ENCODE measurements at regions not wholly inside any gene's neighbourhood (a gene's known extent, or its start where the extent isn't known, plus 50 kb on each side); places are given as distances from the start of the nearest gene placed in this dataset.

DNA sequence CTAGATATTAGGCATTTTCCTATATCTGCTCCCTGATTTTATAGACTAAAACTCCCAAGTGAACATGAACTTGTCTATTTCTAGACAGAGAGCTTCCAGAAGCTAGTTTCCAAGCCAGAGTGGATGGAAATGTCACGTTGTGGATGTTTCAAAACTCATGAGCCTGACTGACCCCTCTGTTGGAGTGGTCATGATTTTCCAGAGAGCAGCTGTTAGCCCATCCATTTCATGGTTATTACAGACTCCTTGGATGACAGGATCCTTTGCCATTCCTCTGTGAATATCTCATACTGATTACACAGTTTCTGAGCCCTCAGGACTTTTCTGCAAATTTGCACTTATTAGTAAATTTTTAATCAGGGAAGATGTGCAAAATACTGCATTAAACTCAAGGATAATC lies 76.8 kb upstream of the ATF3 start:
- no peaks in the 10 kb centered on the region for H3K9me3 ChIP-seq (ENCODE audit: low read length)
- H3K36me3 ChIP-seq (ENCODE audit: low read depth, low read length), result no peaks in the 10 kb centered on the region
- no peaks in the 10 kb centered on the region for H3K27me3 ChIP-seq (ENCODE audit: low read length)
- H3K9me2 ChIP-seq (replicated peaks; ENCODE audit: low read length), result no peaks in the 10 kb centered on the region
- peaks cover 9% of the 10 kb centered on the region for H3K4me1 ChIP-seq (ENCODE audit: insufficient read depth, low read length)
- TF ChIP-seq EZH2phosphoT487 (IDR thresholded peaks at IDR 0.05; ENCODE audit: borderline replicate concordance, low read length), result no peak
- no peaks in the 10 kb centered on the region for H3K79me2 ChIP-seq (ENCODE audit: low read length)
- no peak overlapping the region for H3K4me3 ChIP-seq (ENCODE audit: low read length)
- ChIA-PET CTCF (no interaction called here), POLR2A (ENCODE audit: unreplicated experiment) (no interaction called here)
- no peaks in the 10 kb centered on the region for H4K20me1 ChIP-seq (ENCODE audit: low read length)
- H3F3A ChIP-seq (ENCODE audit: low read length, unreplicated experiment), result no peaks in the 10 kb centered on the region
- intact Hi-C loops (cut with micrococcal nuclease), result no loop called here
- H3K27ac ChIP-seq (ENCODE audit: low read length), result no peak overlapping the region
- no peak overlapping the region for H3K4me2 ChIP-seq (ENCODE audit: low read length)
- no peak overlapping the region for H3K9ac ChIP-seq (ENCODE audit: low read length)
- BruUV-seq (replicated peaks), result no TSS peak
- H2AFZ ChIP-seq (ENCODE audit: low read length), result no peak overlapping the region
- no peak for ATAC-seq
- no peak for DNase-seq

DNA sequence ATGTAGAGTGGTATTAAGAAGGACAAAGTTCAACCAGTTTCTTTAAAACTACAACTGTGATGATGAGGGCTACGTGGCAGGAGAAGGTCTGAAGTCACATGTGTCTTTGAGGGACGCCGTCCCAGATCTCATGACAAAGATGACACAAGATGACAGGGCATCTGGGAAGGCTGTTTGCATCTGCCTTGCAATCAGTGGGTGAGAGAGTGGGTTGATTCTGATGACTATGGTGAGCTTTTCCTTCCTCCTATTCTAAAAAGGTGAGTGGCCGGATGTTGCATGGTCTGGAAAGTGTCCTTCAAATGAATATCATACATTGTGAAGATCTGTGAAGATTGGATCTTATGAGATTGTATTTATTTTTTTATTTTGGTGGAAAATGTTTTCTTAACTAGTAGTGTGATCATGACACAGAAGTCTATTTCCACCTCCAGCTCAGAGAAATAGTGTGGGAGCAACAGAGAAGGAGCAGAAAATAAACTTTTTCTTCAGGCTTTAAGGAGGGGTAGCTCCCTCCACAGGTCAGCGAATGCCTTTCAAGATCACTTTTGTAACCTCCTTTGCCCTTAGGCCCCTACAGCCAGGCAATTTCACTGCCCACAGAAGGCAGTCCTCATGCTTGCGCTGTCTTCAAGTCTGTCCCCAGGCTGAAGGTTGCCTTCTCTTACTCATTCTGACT lies 76.0 kb upstream of the ATF3 start:
- peaks cover 9% of the 10 kb centered on the region for H3K4me1 ChIP-seq (ENCODE audit: insufficient read depth, low read length)
- H3F3A ChIP-seq (ENCODE audit: low read length, unreplicated experiment), result no peaks in the 10 kb centered on the region
- H3K27me3 ChIP-seq (ENCODE audit: low read length), result no peaks in the 10 kb centered on the region
- DNase-seq (no peak), ATAC-seq (no peak)
- ChIA-PET CTCF (no interaction called here), POLR2A (ENCODE audit: unreplicated experiment) (no interaction called here)
- H3K36me3 ChIP-seq (ENCODE audit: low read depth, low read length), result no peaks in the 10 kb centered on the region
- H3K27ac ChIP-seq (ENCODE audit: low read length), result no peak overlapping the region
- H3K9me2 ChIP-seq (replicated peaks; ENCODE audit: low read length), result no peaks in the 10 kb centered on the region
- H3K4me3 ChIP-seq (ENCODE audit: low read length), result no peak overlapping the region
- no peak overlapping the region for H3K4me2 ChIP-seq (ENCODE audit: low read length)
- no peak overlapping the region for H2AFZ ChIP-seq (ENCODE audit: low read length)
- H3K9me3 ChIP-seq (ENCODE audit: low read length), result no peaks in the 10 kb centered on the region
- no peak overlapping the region for H3K9ac ChIP-seq (ENCODE audit: low read length)
- intact Hi-C loops (cut with micrococcal nuclease), result no loop called here
- no peaks in the 10 kb centered on the region for H3K79me2 ChIP-seq (ENCODE audit: low read length)
- no peak for TF ChIP-seq EZH2phosphoT487 (IDR thresholded peaks at IDR 0.05; ENCODE audit: borderline replicate concordance, low read length)
- TF ChIP-seq EZH2 (IDR thresholded peaks at IDR 0.05; ENCODE audit: low read length, unreplicated experiment), result no peak
- TF ChIP-seq, protein P1, sequence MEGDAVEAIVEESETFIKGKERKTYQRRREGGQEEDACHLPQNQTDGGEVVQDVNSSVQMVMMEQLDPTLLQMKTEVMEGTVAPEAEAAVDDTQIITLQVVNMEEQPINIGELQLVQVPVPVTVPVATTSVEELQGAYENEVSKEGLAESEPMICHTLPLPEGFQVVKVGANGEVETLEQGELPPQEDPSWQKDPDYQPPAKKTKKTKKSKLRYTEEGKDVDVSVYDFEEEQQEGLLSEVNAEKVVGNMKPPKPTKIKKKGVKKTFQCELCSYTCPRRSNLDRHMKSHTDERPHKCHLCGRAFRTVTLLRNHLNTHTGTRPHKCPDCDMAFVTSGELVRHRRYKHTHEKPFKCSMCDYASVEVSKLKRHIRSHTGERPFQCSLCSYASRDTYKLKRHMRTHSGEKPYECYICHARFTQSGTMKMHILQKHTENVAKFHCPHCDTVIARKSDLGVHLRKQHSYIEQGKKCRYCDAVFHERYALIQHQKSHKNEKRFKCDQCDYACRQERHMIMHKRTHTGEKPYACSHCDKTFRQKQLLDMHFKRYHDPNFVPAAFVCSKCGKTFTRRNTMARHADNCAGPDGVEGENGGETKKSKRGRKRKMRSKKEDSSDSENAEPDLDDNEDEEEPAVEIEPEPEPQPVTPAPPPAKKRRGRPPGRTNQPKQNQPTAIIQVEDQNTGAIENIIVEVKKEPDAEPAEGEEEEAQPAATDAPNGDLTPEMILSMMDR (conservative IDR thresholded peaks at IDR 0.05; ENCODE audit: low read depth, low read length), result no peak
- no peaks in the 10 kb centered on the region for H4K20me1 ChIP-seq (ENCODE audit: low read length)
- no TSS peak for BruUV-seq (replicated peaks)

DNA sequence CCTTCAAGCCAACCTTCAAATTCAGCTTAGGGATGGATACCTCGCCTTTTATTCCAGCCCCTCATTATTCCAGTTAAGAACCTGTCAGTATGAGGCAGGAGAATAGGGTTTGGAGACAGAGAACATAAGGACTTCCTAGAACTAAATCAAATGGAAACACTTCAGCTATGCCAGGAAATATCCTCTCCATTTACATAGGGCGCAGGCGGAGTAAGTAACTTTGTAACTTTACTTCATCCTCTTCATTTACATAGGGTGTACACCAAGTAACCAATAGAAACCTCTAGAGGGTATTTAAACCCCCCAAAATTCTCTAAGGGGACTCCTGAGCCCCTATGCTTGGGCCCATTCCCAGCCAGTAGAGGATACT lies 75.4 kb upstream of the ATF3 start:
- H3K79me2 ChIP-seq (ENCODE audit: low read length), result no peaks in the 10 kb centered on the region
- intact Hi-C loops (cut with micrococcal nuclease), result no loop called here
- no peaks in the 10 kb centered on the region for H3K9me3 ChIP-seq (ENCODE audit: low read length)
- H3K4me1 ChIP-seq (ENCODE audit: insufficient read depth, low read length), result peaks cover 9% of the 10 kb centered on the region
- H3K27me3 ChIP-seq (ENCODE audit: low read length), result no peaks in the 10 kb centered on the region
- BruUV-seq (replicated peaks), result no TSS peak
- ChIA-PET CTCF (no interaction called here), POLR2A (ENCODE audit: unreplicated experiment) (no interaction called here)
- no peak for ATAC-seq
- H3K4me3 ChIP-seq (ENCODE audit: low read length), result no peak overlapping the region
- TF ChIP-seq EZH2 (IDR thresholded peaks at IDR 0.05; ENCODE audit: low read length, unreplicated experiment) (no peak), EZH2phosphoT487 (IDR thresholded peaks at IDR 0.05; ENCODE audit: borderline replicate concordance, low read length) (no peak)
- TF ChIP-seq, protein P1 (conservative IDR thresholded peaks at IDR 0.05; ENCODE audit: low read depth, low read length), result no peak
- no peak overlapping the region for H2AFZ ChIP-seq (ENCODE audit: low read length)
- no peaks in the 10 kb centered on the region for H3K9me2 ChIP-seq (replicated peaks; ENCODE audit: low read length)
- H4K20me1 ChIP-seq (ENCODE audit: low read length), result no peaks in the 10 kb centered on the region
- H3K9ac ChIP-seq (ENCODE audit: low read length), result no peak overlapping the region
- no peak overlapping the region for H3K4me2 ChIP-seq (ENCODE audit: low read length)
- no peak overlapping the region for H3K27ac ChIP-seq (ENCODE audit: low read length)
- H3F3A ChIP-seq (ENCODE audit: low read length, unreplicated experiment), result no peaks in the 10 kb centered on the region
- H3K36me3 ChIP-seq (ENCODE audit: low read depth, low read length), result no peaks in the 10 kb centered on the region
- DNase-seq, result no peak
